HG03025 (cell line): ENCODE measurements at regions not wholly inside any gene's neighbourhood (a gene's known extent, or its start where the extent isn't known, plus 50 kb on each side); places are given as distances from the start of the nearest gene placed in this dataset.

Experiments used
- ATAC-seq: cut with Tn5 transposase; IDR thresholded peaks from one replicate; pipeline ENCODE4 v1.9.1; 2021; ENCODE audit warnings: mild to moderate bottlenecking, moderate library complexity; ENCODE audit not compliant: unreplicated experiment, low FRiP score

DNA sequence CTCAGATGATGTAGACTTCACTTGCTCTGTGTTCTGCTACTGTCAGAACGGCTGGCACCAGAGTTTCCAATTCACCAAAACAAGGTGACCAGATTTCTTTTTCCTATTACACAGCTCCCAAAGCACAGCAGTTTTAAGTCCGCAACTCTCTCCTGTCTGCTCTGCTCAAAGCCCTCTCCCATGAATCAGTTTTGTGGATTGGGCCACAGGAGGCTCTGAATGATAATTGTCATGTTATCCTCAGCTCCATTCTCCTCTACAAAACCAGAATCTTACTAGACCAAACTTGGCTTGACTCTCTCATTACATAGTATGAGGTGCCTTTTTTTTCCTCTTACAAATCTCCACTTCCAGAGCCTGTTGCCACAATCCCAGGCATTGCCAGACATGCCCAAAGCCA, 223.5 kb downstream of the SNX13 start:
- ATAC-seq: no peak

DNA sequence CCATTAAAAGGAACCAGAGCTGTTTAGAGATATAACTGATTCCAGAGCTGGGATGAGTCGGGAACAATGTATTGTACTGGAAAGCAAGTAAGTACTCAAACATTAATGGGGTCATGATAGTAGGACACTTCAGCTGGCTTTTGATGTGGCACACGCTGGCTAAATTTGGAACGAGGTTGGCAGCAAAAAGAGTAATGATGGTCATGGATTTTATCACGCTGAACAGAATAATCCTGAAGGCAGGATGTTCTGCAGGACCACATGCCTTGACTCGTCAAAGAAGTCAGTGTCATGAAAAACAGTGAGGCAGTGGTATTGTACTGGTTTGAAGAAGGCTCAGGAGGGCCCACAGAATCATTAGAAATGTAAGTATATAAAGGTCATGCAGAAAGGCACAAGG, 220.3 kb downstream of the SNX13 start:
- ATAC-seq: no peak

DNA sequence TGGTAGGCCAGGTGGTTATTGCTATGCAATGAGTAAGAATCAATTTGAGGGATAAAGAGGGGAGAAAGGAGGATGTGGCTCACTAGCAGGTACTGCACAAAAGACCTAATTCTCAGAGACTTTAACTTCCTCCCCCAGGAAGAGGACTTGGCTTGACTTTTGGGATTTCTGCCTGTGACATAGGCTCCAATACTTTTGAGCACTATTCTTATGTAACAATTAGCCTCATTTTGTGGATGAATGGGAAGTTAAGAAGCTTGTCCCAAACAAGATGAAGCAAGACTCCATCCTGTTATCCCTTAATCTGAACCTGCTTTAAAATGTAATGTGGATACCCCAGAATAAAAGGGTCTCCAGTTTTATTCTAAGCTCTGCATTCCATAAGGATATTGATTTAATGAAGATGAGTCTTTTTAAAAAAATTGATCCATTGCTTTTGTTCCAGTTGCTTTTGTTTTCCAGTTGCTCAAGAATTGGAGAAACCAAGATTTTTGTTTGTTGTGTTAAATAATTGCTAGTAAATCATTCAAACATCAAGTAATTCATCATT, 218.5 kb downstream of the SNX13 start:
- no peak for ATAC-seq

DNA sequence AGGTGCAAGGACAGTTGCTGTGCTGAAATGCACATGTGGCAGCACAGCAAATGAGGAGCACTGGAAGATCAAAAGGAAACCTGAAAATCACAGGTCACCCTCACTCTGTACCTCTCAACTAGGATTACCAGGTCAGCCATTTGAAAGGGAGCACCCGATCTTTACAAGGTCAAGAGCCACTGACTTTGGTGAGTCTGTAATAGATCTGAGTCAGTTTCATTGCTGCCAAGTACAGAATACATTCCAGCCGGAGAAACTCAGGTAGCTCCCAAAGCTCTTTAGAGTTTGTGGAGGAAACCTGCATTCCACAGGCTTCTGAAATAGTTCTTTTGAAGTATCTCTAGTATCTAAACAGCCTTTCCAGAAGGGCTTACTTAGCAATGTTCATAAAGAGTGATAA, 217.5 kb downstream of the SNX13 start:
- ATAC-seq: no peak

DNA sequence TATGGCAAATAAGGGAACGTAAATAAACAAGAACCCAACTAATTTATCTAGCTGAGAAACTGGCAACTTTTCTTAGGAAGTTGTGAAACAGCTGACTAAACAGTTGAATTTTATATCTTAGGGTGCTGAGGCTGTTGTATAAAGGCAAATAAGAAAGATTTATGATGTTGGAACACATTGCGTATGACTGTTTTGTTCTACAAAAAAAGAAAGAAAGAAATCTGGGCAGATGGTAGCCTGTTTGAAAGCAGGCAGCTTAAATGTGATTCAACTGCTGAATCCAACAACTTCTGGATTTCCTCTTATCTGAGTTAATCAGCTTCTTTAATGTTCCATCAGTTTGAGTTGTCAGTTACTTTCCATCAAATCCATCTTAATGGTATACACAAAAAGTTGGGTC, 214.5 kb downstream of the SNX13 start:
- no peak for ATAC-seq

DNA sequence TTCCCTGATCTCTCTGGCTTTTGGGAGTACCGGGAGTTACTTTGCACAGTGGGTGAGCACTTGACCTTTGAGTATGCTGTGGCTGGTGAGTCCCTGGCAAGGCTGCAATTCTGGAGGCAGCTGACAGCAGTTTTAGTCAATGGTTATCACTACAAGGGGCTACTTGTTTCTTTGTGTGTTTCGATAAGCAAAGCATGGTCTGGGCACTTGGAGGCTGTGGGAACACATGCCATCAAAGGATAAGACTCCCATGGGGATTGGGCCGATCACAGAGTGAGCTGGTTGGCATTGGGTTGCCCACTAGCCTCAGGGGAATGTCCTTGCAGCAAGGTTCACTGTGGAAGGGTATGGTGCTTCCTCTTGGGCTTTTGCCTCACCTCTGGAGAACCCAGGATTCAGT, 208.2 kb downstream of the SNX13 start:
- no peak for ATAC-seq
